RWPE2 (cell line): ENCODE measurements at regions not wholly inside any gene's neighbourhood (a gene's known extent, or its start where the extent isn't known, plus 50 kb on each side); places are given as distances from the start of the nearest gene placed in this dataset.

ENCODE experiments used
- ATAC-seq: fragments of 200-7000 bp; cut with Tn5 transposase; 3 replicates; pipeline ENCODE4 v1.9.1; 2021; ENCODE audit warnings: low read depth
- DNase-seq: peaks from one replicate; pipeline ENCODE4 v3.0.0-alpha.2; 2020; ENCODE audit warnings: low spot score
- H3K27ac ChIP-seq: fragments of 450-650 bp; 2 replicates; pipeline ENCODE4 v1.5.1; 2017; ENCODE audit warnings: mild to moderate bottlenecking; ENCODE audit not compliant: poor library complexity, severe bottlenecking
- H3K27me3 ChIP-seq: fragments of 250-450 bp; sonication (Bioruptor Pico); 2 replicates; pipeline ENCODE4 v1.5.1; 2021; ENCODE audit warnings: mild to moderate bottlenecking, moderate library complexity; ENCODE audit not compliant: insufficient read depth, poor library complexity, severe bottlenecking
- H3K36me3 ChIP-seq: fragments of 250-450 bp; sonication (Bioruptor Pico); 2 replicates; pipeline ENCODE4 v1.5.1; 2020; ENCODE audit warnings: low read depth, mild to moderate bottlenecking, moderate library complexity
- H3K4me1 ChIP-seq: fragments of 250-450 bp; sonication (Bioruptor Pico); 2 replicates; pipeline ENCODE4 v1.5.1; 2021; ENCODE audit warnings: mild to moderate bottlenecking, moderate library complexity; ENCODE audit not compliant: insufficient read depth, poor library complexity, severe bottlenecking
- H3K4me3 ChIP-seq: fragments of 250-450 bp; sonication (Bioruptor Pico); 2 replicates; pipeline ENCODE4 v1.5.1; 2021; ENCODE audit warnings: mild to moderate bottlenecking, moderate library complexity; ENCODE audit not compliant: severe bottlenecking
- H3K9me3 ChIP-seq: fragments of 250-450 bp; sonication (Bioruptor Pico); 2 replicates; pipeline ENCODE4 v1.5.1; 2021; ENCODE audit warnings: mild to moderate bottlenecking, moderate library complexity; ENCODE audit not compliant: severe bottlenecking
- CTCF ChIP-seq: fragments of 450-650 bp; IDR thresholded peaks from one replicate; pipeline ENCODE4 v1.5.1; 2017; ENCODE audit warnings: mild to moderate bottlenecking, moderate library complexity; ENCODE audit not compliant: poor library complexity, severe bottlenecking

- no peak for TF ChIP-seq CTCF
- Histone ChIP-seq H3K4me3 (no peak overlapping the region), H3K36me3 (no peaks in the 10 kb centered on the region), H3K4me1 (no peaks in the 10 kb centered on the region), H3K27ac (no peak overlapping the region), H3K9me3 (no peaks in the 10 kb centered on the region), H3K27me3 (no peaks in the 10 kb centered on the region)
- ATAC-seq (no peak), DNase-seq (no peak)
Observed at GRCh38 chrX:102067966-102068723, 57.3 kb upstream of the TCEAL2 start.

- DNase-seq, result no peak
- no peaks in the 10 kb centered on the region for H3K36me3 ChIP-seq
- H3K27me3 ChIP-seq, result no peaks in the 10 kb centered on the region
- H3K9me3 ChIP-seq, result no peaks in the 10 kb centered on the region
- H3K4me1 ChIP-seq, result no peaks in the 10 kb centered on the region
- TF ChIP-seq CTCF, result no peak
- ATAC-seq, result no peak
- no peak overlapping the region for H3K4me3 ChIP-seq
- no peak overlapping the region for H3K27ac ChIP-seq
Observed at GRCh38 chrX:102063445-102064074, 61.9 kb upstream of the TCEAL2 start.

GRCh38 chrX:102044496-102044895, 81.0 kb upstream of the TCEAL2 start:
- Histone ChIP-seq H3K4me1 (no peaks in the 10 kb centered on the region), H3K9me3 (no peaks in the 10 kb centered on the region), H3K27me3 (no peaks in the 10 kb centered on the region), H3K4me3 (no peak overlapping the region), H3K36me3 (no peaks in the 10 kb centered on the region), H3K27ac (no peak overlapping the region)
- DNase-seq (no peak), ATAC-seq (no peak)
- TF ChIP-seq CTCF, result no peak

GRCh38 chrX:102043380-102043779, 82.1 kb upstream of the TCEAL2 start:
- H3K36me3 ChIP-seq, result no peaks in the 10 kb centered on the region
- H3K4me1 ChIP-seq, result no peaks in the 10 kb centered on the region
- H3K27ac ChIP-seq, result no peak overlapping the region
- no peak overlapping the region for H3K4me3 ChIP-seq
- ATAC-seq (no peak), DNase-seq (no peak)
- no peaks in the 10 kb centered on the region for H3K27me3 ChIP-seq
- no peak for TF ChIP-seq CTCF
- H3K9me3 ChIP-seq, result no peaks in the 10 kb centered on the region
